Stimulated activated naive CD8-positive, alpha-beta T cell treated with anti-CD3 and anti-CD28 coated beads, Interleukin-15, Interleukin-2, amounts not matched to agents 100 U/mL and 50 U/mL, for 24 hours (primary cell): ENCODE measurements at regions not wholly inside any gene's neighbourhood (a gene's known extent, or its start where the extent isn't known, plus 50 kb on each side); places are given as distances from the start of the nearest gene placed in this dataset.

Experiments
- ATAC-seq: fragments of 150-1000 bp; cut with Tn5 transposase; one replicate; pipeline ENCODE4 v1.10.0; 2021
- DNase-seq: peaks from one replicate; pipeline ENCODE4 v3.0.0; 2021

GRCh38 chr17:56648321-56648720, 54.8 kb downstream of the NOG start:
- no peak for DNase-seq
- ATAC-seq, result no peak

- ATAC-seq (no peak), DNase-seq (no peak)
Observed at GRCh38 chr17:56648806-56649205, 55.3 kb downstream of the NOG start.

GRCh38 chr17:56652628-56653027, 59.1 kb downstream of the NOG start:
- ATAC-seq, result no peak
- DNase-seq, result no peak

GRCh38 chr17:56653877-56654276, 60.4 kb downstream of the NOG start:
- ATAC-seq, result peak; percentile 89
- DNase-seq, result peak; percentile 60

- DNase-seq, result no peak
- no peak for ATAC-seq
Observed at GRCh38 chr17:56656701-56657327, 63.3 kb downstream of the NOG start.

GRCh38 chr17:56658648-56659047, 65.1 kb downstream of the NOG start:
- DNase-seq, result no peak
- ATAC-seq, result no peak

- ATAC-seq, result no peak
- DNase-seq, result no peak
Observed at GRCh38 chr17:56659622-56660021, 66.1 kb downstream of the NOG start.

- no peak for ATAC-seq
- DNase-seq, result no peak
Observed at GRCh38 chr17:56661906-56662305, 68.4 kb downstream of the NOG start.

GRCh38 chr17:56665864-56666263, 72.4 kb downstream of the NOG start:
- no peak for ATAC-seq
- no peak for DNase-seq

GRCh38 chr17:56667925-56668458, 74.5 kb downstream of the NOG start:
- ATAC-seq (no peak), DNase-seq (no peak)

- DNase-seq (no peak), ATAC-seq (no peak)
Observed at GRCh38 chr17:56672195-56672594, 78.7 kb downstream of the NOG start.

- DNase-seq (no peak), ATAC-seq (no peak)
Observed at GRCh38 chr17:56674401-56674925, 81.0 kb downstream of the NOG start.

GRCh38 chr17:56675876-56676660, 82.6 kb downstream of the NOG start:
- ATAC-seq (peak; percentile 25), DNase-seq (no peak)

- DNase-seq (no peak), ATAC-seq (no peak)
Observed at GRCh38 chr17:56676810-56677209, 83.3 kb downstream of the NOG start.

- ATAC-seq, result no peak
- peak; percentile 11 for DNase-seq
Observed at GRCh38 chr17:56678249-56679114, 85.0 kb downstream of the NOG start.

- DNase-seq, result no peak
Observed at GRCh38 chr17:56679115-56679776, 85.7 kb downstream of the NOG start.

GRCh38 chr17:56679777-56680422, 86.4 kb downstream of the NOG start:
- ATAC-seq (no peak), DNase-seq (no peak)

More at GRCh38 chr17:56679115-56679776, 85.7 kb downstream of the NOG start:
- no peak for ATAC-seq

GRCh38 chr17:56680676-56681075, 87.2 kb downstream of the NOG start:
- ATAC-seq (no peak), DNase-seq (no peak)

GRCh38 chr17:56681561-56682266, 88.2 kb downstream of the NOG start:
- DNase-seq (peak; percentile 23), ATAC-seq (peak; percentile 66)

GRCh38 chr17:56688151-56688550, 94.7 kb downstream of the NOG start:
- ATAC-seq (no peak), DNase-seq (no peak)
